ENCODE measurements at regions not wholly inside any gene's neighbourhood (a gene's known extent, or its start where the extent isn't known, plus 50 kb on each side); places are given as distances from the start of the nearest gene placed in this dataset.

DNA sequence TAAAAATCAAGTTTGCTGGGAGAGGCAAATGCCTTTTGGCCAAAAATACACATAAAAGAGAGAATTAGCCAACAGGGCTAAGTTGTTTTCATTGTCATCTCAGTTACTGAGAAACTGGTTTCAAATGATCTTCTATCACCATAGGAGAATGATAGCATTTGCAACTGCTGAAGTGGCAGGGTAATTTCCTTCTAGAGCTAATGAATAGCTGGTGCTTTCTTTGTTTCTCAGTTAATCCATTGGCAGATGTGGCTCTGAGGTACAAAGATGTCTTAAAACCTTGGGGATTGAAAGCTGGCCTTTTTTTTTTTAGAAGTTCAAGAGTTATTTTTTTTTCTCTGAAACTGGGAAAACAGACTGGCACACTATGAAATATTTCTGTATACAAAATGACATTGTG lies 332.7 kb upstream of the KLF12 start:
- no peaks in the 10 kb centered on the region for H3K27me3 ChIP-seq
- no peak overlapping the region for H3K4me3 ChIP-seq
- no peaks in the 10 kb centered on the region for H3K36me3 ChIP-seq
- no peak for DNase-seq
- H3K27ac ChIP-seq, result no peak overlapping the region
- H3K4me1 ChIP-seq, result peaks cover 11% of the 10 kb centered on the region
- H3K9me3 ChIP-seq (replicated peaks), result no peaks in the 10 kb centered on the region

DNA sequence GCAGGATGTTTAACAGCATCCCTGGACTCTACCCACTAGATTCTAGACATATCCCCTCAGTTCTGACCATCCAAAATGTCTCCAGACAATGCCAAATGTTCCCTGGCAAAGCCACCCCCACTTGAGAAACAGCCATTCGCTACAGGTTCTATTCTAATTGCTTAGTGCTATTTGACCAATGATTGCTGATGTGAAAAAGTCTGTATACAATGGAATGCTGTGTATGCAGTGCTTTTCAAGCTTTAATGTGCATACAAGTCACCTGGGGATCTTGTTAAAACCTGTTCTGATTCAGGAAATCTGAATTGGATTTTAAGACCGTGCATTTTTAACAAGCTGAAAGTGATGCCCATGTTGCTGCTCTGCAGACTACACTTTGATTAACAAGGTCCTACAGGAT lies 331.8 kb upstream of the KLF12 start:
- H3K36me3 ChIP-seq, result no peaks in the 10 kb centered on the region
- H3K9me3 ChIP-seq (replicated peaks), result no peaks in the 10 kb centered on the region
- no peaks in the 10 kb centered on the region for H3K27me3 ChIP-seq
- no peak for DNase-seq
- peaks cover 11% of the 10 kb centered on the region for H3K4me1 ChIP-seq
- no peak overlapping the region for H3K27ac ChIP-seq
- no peak overlapping the region for H3K4me3 ChIP-seq

GRCh38 chr13:74465271-74465670 lies 331.1 kb upstream of the KLF12 start:
- H3K36me3 ChIP-seq, result no peaks in the 10 kb centered on the region
- no peaks in the 10 kb centered on the region for H3K9me3 ChIP-seq (replicated peaks)
- peaks cover 11% of the 10 kb centered on the region for H3K4me1 ChIP-seq
- H3K27ac ChIP-seq, result peak overlapping the region; percentile 49
- H3K4me3 ChIP-seq, result peak overlapping the region; percentile 20; the same call in 1 of the 2 replicates
- no peaks in the 10 kb centered on the region for H3K27me3 ChIP-seq
- DNase-seq, result peak; percentile 30 to 59

DNA sequence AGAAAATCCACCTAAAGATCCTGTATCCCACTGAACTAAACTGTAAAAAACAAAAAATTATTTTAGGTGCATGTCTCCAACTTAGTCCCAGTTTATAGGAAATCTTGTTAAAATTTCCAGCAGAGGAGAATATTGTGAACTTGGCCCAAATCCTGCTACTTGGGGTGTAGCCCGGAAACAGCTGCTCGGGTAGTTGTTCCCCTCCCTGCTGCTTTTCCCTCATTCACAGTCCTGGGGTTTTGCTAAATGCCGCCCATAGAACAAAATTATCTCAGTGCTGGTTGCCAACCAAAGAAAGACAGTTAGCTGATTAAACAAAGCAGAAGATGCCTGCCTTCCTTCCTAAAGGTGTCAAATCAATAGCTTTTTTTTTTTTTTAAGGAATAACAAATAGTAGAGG lies 330.5 kb upstream of the KLF12 start:
- DNase-seq, result peak; percentile 24 to 62
- Histone ChIP-seq H3K27ac (peak overlapping the region; percentile 49), H3K36me3 (no peaks in the 10 kb centered on the region), H3K9me3 (replicated peaks) (no peaks in the 10 kb centered on the region), H3K4me1 (peaks cover 11% of the 10 kb centered on the region), H3K27me3 (no peaks in the 10 kb centered on the region), H3K4me3 (peak overlapping the region; percentile 20; the same call in 1 of the 2 replicates)

GRCh38 chr13:74461011-74461410 lies 326.8 kb upstream of the KLF12 start:
- peaks cover 11% of the 10 kb centered on the region for H3K4me1 ChIP-seq
- H3K4me3 ChIP-seq, result no peak overlapping the region
- no peak for DNase-seq
- H3K9me3 ChIP-seq (replicated peaks), result no peaks in the 10 kb centered on the region
- no peak overlapping the region for H3K27ac ChIP-seq
- H3K27me3 ChIP-seq, result no peaks in the 10 kb centered on the region
- H3K36me3 ChIP-seq, result no peaks in the 10 kb centered on the region

DNA sequence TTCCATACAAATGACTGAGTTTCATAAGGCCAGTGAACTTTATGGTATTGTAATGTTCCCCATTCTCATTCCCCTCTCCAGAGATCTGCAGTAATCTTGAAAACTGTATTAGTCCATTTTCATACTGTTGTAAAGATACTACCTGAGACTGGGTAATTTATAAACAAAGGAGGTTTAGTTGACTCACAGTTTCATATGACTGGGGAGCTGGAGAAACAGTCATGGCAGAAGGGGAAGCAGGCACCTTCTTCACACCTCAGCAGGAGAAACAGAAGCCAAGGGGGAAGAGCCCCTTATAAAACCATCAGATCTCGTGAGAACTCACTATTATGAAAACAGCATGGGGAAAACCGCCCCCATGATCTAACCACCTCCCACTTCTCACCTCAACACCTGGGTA lies 318.7 kb upstream of the KLF12 start:
- H3K36me3 ChIP-seq, result no peaks in the 10 kb centered on the region
- no peaks in the 10 kb centered on the region for H3K27me3 ChIP-seq
- no peaks in the 10 kb centered on the region for H3K4me1 ChIP-seq
- DNase-seq, result no peak
- no peaks in the 10 kb centered on the region; the same call in 1 of the 2 replicates for H3K9me3 ChIP-seq (replicated peaks)
- no peak overlapping the region for H3K4me3 ChIP-seq
- no peak overlapping the region for H3K27ac ChIP-seq

DNA sequence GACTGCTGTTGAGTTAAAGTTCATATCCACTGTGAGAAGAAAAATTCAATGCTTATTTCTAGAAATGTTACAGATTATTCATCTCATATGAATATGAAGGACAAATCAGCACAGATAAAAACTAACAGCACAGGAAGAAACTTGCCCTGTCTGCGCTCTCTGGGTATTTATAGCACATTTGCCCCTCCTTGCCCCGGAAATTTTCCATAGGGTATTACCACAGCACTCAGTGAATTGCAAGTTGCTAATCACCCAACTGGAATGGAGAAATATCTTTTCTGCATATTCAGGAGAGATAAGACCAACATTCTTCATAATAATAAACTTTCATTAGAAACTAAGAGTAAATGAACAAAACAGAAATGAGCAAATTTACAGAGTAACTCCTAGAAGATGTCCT lies 318.0 kb upstream of the KLF12 start:
- Histone ChIP-seq H3K27ac (no peak overlapping the region), H3K4me1 (no peaks in the 10 kb centered on the region), H3K36me3 (no peaks in the 10 kb centered on the region), H3K4me3 (no peak overlapping the region), H3K9me3 (replicated peaks) (no peaks in the 10 kb centered on the region; the same call in 1 of the 2 replicates), H3K27me3 (no peaks in the 10 kb centered on the region)
- DNase-seq, result no peak

DNA sequence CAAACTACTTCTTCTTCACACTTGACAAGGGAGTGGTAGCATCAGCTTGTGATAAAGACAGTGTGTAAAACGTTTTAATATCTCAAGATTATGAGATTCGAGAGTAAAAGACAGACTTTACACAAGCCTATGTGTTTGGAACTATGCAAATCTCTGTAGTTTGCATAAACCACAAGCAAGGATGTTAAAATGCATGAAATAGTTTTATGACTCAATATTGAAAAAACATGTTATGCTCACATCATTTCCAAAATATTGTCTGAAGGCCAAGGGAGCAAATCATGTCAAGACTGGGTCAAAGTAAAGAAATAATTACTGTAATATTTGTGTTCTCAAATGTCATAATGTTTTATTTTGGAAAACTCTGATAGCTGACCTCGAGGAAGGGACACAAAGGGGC lies 316.8 kb upstream of the KLF12 start:
- Histone ChIP-seq H3K36me3 (no peaks in the 10 kb centered on the region), H3K4me3 (no peak overlapping the region), H3K27me3 (no peaks in the 10 kb centered on the region), H3K4me1 (no peaks in the 10 kb centered on the region), H3K27ac (no peak overlapping the region), H3K9me3 (replicated peaks) (no peaks in the 10 kb centered on the region; the same call in 1 of the 2 replicates)
- no peak for DNase-seq

- no peak for DNase-seq
- Histone ChIP-seq H3K9me3 (replicated peaks) (no peaks in the 10 kb centered on the region; the same call in 1 of the 2 replicates), H3K4me3 (no peak overlapping the region), H3K4me1 (no peaks in the 10 kb centered on the region), H3K27me3 (no peaks in the 10 kb centered on the region), H3K36me3 (no peaks in the 10 kb centered on the region), H3K27ac (no peak overlapping the region)
Observed at GRCh38 chr13:74450525-74450845, 316.3 kb upstream of the KLF12 start.

DNA sequence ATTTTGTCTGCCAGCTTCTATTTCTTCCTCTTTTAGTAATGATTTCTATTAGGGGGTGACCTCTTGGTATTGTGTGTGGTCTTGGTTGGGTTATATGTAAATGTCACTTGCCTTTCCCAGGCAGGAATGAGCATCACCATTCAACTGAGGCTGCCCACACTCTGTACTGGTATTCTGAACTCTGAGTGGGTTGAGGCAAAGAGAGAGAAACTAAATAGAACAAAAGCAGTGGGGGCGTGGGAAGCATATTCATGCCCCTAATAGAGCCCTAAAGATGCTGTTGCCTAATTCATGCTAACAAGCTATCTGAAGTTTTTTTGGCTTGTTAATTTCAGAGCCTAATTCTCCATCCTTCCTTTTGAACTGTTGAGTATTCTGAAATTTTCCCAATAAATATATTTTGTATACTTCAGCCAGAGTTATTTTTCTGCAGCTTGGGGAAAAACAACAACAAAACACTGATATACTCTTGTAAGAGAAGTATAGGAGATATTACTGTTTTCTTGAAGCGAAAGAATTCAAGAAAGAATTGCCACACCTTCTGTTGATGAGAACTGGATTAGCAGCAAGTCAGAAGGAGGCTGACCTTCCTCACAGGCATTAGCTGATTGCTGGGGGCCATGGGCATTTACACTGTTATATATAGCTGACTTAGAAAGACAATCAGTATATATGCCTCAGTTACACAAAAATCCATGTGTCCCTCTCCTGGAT lies 315.8 kb upstream of the KLF12 start:
- H3K27ac ChIP-seq, result no peak overlapping the region
- DNase-seq, result no peak
- no peaks in the 10 kb centered on the region for H3K36me3 ChIP-seq

DNA sequence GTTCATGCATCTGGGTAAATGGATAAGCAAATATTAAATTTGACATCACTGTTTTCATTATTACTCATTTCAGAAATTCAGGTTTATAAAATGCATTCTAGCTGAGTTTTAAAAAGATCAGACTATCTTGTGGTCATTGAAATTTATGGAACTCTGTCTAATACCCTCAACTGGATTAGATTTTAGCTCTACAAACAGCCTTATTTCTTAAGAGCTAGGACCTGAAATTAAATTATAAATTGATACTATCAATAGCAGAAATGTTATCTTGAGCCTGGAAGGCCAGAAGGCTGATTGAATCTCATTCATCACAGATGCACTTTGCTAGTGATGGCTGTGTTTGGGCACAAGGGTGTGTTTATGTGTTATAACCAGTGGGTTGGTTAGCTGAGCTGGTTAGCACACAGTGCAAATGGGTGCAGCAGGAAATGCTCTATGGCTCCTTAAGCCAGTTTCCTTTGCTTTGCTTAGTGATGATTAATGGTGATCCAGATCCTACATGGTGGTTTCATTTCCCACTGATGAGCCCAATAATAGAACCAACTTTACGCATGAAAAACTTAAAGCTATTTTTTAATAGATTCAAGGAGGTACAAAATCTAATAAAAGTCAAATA lies 310.8 kb upstream of the KLF12 start:
- no peaks in the 10 kb centered on the region; the same call in 1 of the 2 replicates for H3K9me3 ChIP-seq (replicated peaks)
- no peaks in the 10 kb centered on the region for H3K36me3 ChIP-seq
- no peaks in the 10 kb centered on the region for H3K27me3 ChIP-seq
- H3K4me1 ChIP-seq, result peaks cover under 1% of the 10 kb centered on the region; the same call in 1 of the 2 replicates
- no peak overlapping the region for H3K27ac ChIP-seq
- DNase-seq, result no peak
- H3K4me3 ChIP-seq, result no peak overlapping the region

More for the DNA sequence above, 315.8 kb upstream of the KLF12 start:
- no peaks in the 10 kb centered on the region; the same call in 1 of the 2 replicates for H3K9me3 ChIP-seq (replicated peaks)
- H3K4me1 ChIP-seq, result no peaks in the 10 kb centered on the region
- H3K27me3 ChIP-seq, result no peaks in the 10 kb centered on the region
- H3K4me3 ChIP-seq, result no peak overlapping the region

DNA sequence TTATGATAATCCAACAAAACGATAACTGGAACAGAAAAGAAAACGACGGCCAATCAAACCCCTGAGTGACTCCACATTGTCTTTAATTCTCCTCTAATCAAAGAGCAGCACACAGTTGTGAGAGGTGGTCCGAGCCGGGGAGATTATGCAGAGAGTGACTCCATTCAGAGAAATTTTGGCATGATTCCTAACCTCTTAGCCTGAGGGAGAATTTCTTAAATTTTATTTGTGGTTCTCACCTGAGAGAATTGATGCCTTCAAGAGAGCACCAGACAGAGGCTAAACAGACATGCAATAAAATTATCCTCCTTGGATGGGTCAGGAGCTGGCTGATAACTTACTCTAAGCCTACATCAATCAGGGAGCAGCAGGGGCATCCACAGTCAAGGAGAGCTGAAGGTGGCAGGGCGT lies 310.0 kb upstream of the KLF12 start:
- peaks cover 9% of the 10 kb centered on the region for H3K4me1 ChIP-seq
- H3K36me3 ChIP-seq, result no peaks in the 10 kb centered on the region
- no peak overlapping the region for H3K4me3 ChIP-seq
- no peak overlapping the region for H3K27ac ChIP-seq
- DNase-seq, result peak in 1 of 2 experiments; percentile 24
- H3K27me3 ChIP-seq, result no peaks in the 10 kb centered on the region
- H3K9me3 ChIP-seq (replicated peaks), result no peaks in the 10 kb centered on the region; the same call in 1 of the 2 replicates

DNA sequence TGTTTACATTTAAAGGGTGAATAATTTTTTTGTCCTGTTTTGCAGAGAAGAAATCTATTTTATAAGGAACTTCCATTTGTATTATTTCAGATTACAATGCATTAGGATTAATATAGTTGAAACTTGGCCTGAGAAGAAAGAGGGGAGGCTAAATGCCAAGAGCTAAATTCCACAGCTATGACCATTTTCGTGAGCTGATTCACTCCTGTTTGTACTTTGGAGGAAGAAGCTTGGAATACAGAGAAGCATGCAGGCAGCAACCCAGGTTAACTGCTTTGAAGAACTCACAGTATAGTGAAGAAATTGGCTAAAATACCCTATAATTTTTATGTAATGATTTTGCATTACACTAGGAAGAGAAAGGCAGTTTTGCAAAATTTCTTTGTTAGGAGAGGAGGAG lies 309.4 kb upstream of the KLF12 start:
- Histone ChIP-seq H3K4me1 (peaks cover 12% of the 10 kb centered on the region), H3K4me3 (no peak overlapping the region), H3K27me3 (no peaks in the 10 kb centered on the region), H3K9me3 (replicated peaks) (no peaks in the 10 kb centered on the region; the same call in 1 of the 2 replicates), H3K27ac (no peak overlapping the region), H3K36me3 (no peaks in the 10 kb centered on the region)
- peak in 1 of 2 experiments; percentile 8 for DNase-seq

DNA sequence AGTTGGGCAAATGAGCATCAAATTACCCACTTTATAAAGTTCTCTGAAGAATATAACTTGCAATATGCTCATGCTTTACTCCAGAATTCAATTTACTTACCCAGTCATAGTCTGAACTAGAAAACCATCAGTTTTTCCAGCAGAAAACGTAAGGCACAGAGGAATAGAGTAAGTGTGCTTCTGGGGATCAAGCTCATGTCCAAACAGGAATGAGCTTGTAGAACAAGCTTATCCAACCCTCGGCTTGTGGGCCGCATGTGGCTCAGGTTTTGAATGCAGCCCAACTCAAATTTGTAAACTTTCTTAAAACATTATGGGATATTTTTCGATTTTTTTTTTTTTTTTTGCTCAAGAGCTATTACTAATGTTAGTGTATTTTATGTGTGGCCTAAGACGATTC lies 308.5 kb upstream of the KLF12 start:
- Histone ChIP-seq H3K4me3 (no peak overlapping the region), H3K27me3 (no peaks in the 10 kb centered on the region), H3K9me3 (replicated peaks) (no peaks in the 10 kb centered on the region), H3K27ac (no peak overlapping the region), H3K4me1 (peaks cover 13% of the 10 kb centered on the region), H3K36me3 (no peaks in the 10 kb centered on the region)
- no peak for DNase-seq

DNA sequence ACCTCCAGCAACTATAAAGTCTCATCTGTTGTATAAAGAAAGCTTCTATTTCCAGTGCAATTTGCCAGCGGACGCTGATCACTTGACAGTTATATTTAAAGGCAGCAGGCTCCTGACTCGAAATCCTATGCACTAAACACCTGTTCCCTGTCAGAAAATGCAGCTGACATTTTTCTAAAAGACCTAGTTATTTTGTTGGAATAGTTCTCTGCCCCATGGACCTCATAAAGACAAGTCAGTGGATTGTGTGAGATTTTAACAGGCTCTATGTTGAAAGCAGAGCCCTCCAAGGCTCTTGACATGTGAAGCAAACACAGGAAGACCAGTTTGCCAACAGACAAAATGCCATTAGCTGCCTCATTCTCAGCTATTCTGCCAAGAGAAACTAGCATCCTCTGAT lies 304.7 kb upstream of the KLF12 start:
- Histone ChIP-seq H3K4me3 (no peak overlapping the region), H3K36me3 (no peaks in the 10 kb centered on the region), H3K9me3 (replicated peaks) (no peaks in the 10 kb centered on the region; the same call in 1 of the 2 replicates), H3K27ac (peak overlapping the region; percentile 7), H3K27me3 (no peaks in the 10 kb centered on the region), H3K4me1 (peaks cover 13% of the 10 kb centered on the region)
- DNase-seq, result peak; percentile 34 to 80

Data from SJCRH30 (cell line).